ENCODE measurements at regions not wholly inside any gene's neighbourhood (a gene's known extent, or its start where the extent isn't known, plus 50 kb on each side); places are given as distances from the start of the nearest gene placed in this dataset.
"Not testable (repeated sequence)": the region's sequence is repeated elsewhere in the genome, so short reads cannot be mapped to it uniquely, and the experiment has no call there.

DNA sequence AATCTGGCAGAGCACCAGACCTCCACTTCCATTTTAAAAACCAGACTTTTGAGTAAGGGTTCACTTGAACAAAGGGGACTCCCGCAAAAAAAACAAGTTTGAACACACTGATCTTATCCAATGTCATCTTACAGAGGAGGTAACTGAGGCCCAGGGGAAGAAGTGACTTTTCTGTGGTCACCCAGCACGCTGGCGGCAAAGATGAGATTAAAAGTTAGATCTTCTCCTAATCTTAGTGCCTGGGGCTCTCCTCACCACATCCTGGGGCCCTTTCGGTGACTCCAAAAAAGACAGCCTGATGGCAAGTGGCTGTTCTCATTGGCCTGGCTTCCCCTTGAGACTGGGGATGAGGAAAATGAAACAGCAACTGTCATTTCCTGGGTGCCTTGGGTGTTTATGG is 101.8 kb upstream of the ZNF98 start:
- no peaks in the 10 kb centered on the region for H4K20me1 ChIP-seq (ENCODE audit: insufficient read depth, low read length)
- WGBS (ENCODE audit: low lambda C conversion rate): 30% methylated on average over 4 of the region's 4 CpGs
- FAIRE-seq (no peak), ATAC-seq (no peak), DNase-seq (ENCODE audit: low spot score) (no peak)
- POLR2A ChIA-PET: no interaction called here
- no peaks in the 10 kb centered on the region for H3K79me2 ChIP-seq (ENCODE audit: insufficient read depth, low read length)
- no peak overlapping the region for H3K9ac ChIP-seq (ENCODE audit: insufficient read depth, low read depth, low read length)
- no peak overlapping the region for H3K27ac ChIP-seq (ENCODE audit: extremely low read length, insufficient read depth, low read length)
- H3K4me3 ChIP-seq (replicated peaks in 1 of 3; ENCODE audit: insufficient read depth in 1 of 3, low read depth in 2 of 3, low read length in 3 of 3): no peak overlapping the region
- H3K4me2 ChIP-seq (ENCODE audit: low read depth, low read length): no peak overlapping the region
- no TSS peak for BruUV-seq (replicated peaks)
- peaks cover 89% of the 10 kb centered on the region for H3K9me3 ChIP-seq (ENCODE audit: low read length)
- no peaks in the 10 kb centered on the region for H3K27me3 ChIP-seq (ENCODE audit: control insufficient read depth in 1 of 2, insufficient read depth in 2 of 2, low read length in 2 of 2)
- H2AFZ ChIP-seq (ENCODE audit: low read length): no peak overlapping the region
- CTCF ChIA-PET (ENCODE audit: low intra/inter-chr PET ratio, low total read pairs): no interaction called here
- no peaks in the 10 kb centered on the region for H3K4me1 ChIP-seq (ENCODE audit: insufficient read depth, low read length)
- TF ChIP-seq, protein P1, sequence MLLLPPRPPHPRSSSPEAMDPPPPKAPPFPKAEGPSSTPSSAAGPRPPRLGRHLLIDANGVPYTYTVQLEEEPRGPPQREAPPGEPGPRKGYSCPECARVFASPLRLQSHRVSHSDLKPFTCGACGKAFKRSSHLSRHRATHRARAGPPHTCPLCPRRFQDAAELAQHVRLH (CRISPR knock-in tag; IDR thresholded peaks at IDR 0.05; ENCODE audit: borderline replicate concordance, low read depth): no peak
- TF ChIP-seq, protein P2, sequence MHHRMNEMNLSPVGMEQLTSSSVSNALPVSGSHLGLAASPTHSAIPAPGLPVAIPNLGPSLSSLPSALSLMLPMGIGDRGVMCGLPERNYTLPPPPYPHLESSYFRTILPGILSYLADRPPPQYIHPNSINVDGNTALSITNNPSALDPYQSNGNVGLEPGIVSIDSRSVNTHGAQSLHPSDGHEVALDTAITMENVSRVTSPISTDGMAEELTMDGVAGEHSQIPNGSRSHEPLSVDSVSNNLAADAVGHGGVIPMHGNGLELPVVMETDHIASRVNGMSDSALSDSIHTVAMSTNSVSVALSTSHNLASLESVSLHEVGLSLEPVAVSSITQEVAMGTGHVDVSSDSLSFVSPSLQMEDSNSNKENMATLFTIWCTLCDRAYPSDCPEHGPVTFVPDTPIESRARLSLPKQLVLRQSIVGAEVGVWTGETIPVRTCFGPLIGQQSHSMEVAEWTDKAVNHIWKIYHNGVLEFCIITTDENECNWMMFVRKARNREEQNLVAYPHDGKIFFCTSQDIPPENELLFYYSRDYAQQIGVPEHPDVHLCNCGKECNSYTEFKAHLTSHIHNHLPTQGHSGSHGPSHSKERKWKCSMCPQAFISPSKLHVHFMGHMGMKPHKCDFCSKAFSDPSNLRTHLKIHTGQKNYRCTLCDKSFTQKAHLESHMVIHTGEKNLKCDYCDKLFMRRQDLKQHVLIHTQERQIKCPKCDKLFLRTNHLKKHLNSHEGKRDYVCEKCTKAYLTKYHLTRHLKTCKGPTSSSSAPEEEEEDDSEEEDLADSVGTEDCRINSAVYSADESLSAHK (CRISPR knock-in tag; IDR thresholded peaks at IDR 0.05; ENCODE audit: borderline replicate concordance): no peak
- TF ChIP-seq TMF1 (CRISPR knock-in tag; IDR thresholded peaks at IDR 0.05; ENCODE audit: low read depth) (no peak), POGZ (CRISPR knock-in tag; IDR thresholded peaks at IDR 0.05) (no peak), NCOA5 (CRISPR knock-in tag; IDR thresholded peaks at IDR 0.05) (no peak)
- TF ChIP-seq, protein P3, sequence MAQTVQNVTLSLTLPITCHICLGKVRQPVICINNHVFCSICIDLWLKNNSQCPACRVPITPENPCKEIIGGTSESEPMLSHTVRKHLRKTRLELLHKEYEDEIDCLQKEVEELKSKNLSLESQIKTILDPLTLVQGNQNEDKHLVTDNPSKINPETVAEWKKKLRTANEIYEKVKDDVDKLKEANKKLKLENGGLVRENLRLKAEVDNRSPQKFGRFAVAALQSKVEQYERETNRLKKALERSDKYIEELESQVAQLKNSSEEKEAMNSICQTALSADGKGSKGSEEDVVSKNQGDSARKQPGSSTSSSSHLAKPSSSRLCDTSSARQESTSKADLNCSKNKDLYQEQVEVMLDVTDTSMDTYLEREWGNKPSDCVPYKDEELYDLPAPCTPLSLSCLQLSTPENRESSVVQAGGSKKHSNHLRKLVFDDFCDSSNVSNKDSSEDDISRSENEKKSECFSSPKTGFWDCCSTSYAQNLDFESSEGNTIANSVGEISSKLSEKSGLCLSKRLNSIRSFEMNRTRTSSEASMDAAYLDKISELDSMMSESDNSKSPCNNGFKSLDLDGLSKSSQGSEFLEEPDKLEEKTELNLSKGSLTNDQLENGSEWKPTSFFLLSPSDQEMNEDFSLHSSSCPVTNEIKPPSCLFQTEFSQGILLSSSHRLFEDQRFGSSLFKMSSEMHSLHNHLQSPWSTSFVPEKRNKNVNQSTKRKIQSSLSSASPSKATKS (CRISPR knock-in tag; IDR thresholded peaks at IDR 0.05): no peak
- TF ChIP-seq, protein P4, sequence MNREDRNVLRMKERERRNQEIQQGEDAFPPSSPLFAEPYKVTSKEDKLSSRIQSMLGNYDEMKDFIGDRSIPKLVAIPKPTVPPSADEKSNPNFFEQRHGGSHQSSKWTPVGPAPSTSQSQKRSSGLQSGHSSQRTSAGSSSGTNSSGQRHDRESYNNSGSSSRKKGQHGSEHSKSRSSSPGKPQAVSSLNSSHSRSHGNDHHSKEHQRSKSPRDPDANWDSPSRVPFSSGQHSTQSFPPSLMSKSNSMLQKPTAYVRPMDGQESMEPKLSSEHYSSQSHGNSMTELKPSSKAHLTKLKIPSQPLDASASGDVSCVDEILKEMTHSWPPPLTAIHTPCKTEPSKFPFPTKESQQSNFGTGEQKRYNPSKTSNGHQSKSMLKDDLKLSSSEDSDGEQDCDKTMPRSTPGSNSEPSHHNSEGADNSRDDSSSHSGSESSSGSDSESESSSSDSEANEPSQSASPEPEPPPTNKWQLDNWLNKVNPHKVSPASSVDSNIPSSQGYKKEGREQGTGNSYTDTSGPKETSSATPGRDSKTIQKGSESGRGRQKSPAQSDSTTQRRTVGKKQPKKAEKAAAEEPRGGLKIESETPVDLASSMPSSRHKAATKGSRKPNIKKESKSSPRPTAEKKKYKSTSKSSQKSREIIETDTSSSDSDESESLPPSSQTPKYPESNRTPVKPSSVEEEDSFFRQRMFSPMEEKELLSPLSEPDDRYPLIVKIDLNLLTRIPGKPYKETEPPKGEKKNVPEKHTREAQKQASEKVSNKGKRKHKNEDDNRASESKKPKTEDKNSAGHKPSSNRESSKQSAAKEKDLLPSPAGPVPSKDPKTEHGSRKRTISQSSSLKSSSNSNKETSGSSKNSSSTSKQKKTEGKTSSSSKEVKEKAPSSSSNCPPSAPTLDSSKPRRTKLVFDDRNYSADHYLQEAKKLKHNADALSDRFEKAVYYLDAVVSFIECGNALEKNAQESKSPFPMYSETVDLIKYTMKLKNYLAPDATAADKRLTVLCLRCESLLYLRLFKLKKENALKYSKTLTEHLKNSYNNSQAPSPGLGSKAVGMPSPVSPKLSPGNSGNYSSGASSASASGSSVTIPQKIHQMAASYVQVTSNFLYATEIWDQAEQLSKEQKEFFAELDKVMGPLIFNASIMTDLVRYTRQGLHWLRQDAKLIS (CRISPR knock-in tag; IDR thresholded peaks at IDR 0.05): no peak
- intact Hi-C loops (cut with micrococcal nuclease; ENCODE audit: unreplicated experiment): no loop called here
- in situ Hi-C loops (cut with HindIII; ENCODE audit: extremely low pct_ligation_motif_present, low pct_unique_long_range_greater_than_20kb): no loop called here
- no peaks in the 10 kb centered on the region for H3K36me3 ChIP-seq (replicated peaks in 1 of 2; ENCODE audit: control insufficient read depth in 1 of 2, insufficient read depth in 2 of 2, low read length in 2 of 2)

DNA sequence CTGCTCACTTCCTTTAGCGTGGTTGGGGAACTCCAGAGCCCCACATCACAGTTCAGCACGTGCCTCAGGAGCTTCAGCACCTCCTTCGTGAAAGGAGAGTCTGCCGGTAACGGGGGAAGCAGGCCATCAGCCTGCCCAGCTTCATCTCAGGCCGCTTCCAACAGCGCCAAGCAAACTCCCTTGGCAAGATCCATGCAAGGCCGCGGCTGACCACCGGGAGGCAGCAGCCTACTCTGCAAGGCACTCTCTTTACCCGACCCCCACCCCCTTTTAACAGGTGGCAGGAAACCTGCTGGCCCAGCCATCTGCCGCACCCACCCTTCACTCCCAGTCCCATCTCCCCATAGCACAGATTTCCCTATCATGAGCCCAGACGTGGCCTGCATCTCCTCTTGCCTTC is 97.4 kb upstream of the ZNF98 start:
- intact Hi-C loops (cut with micrococcal nuclease; ENCODE audit: unreplicated experiment); CTCF ChIA-PET (ENCODE audit: low intra/inter-chr PET ratio, low total read pairs): not testable (repeated sequence)

More for the DNA sequence above, 97.4 kb upstream of the ZNF98 start:
- H3K27ac ChIP-seq (ENCODE audit: extremely low read length, insufficient read depth, low read length); POLR2A ChIA-PET; H3K27me3 ChIP-seq (ENCODE audit: control insufficient read depth in 1 of 2, insufficient read depth in 2 of 2, low read length in 2 of 2); DNase-seq (ENCODE audit: low spot score); H4K20me1 ChIP-seq (ENCODE audit: insufficient read depth, low read length); H3K36me3 ChIP-seq (replicated peaks in 1 of 2; ENCODE audit: control insufficient read depth in 1 of 2, insufficient read depth in 2 of 2, low read length in 2 of 2); H3K4me3 ChIP-seq (replicated peaks in 1 of 3; ENCODE audit: insufficient read depth in 1 of 3, low read depth in 2 of 3, low read length in 3 of 3); H3K4me2 ChIP-seq (ENCODE audit: low read depth, low read length); H3K79me2 ChIP-seq (ENCODE audit: insufficient read depth, low read length); in situ Hi-C loops (cut with HindIII; ENCODE audit: extremely low pct_ligation_motif_present, low pct_unique_long_range_greater_than_20kb); H3K4me1 ChIP-seq (ENCODE audit: insufficient read depth, low read length); ATAC-seq; H2AFZ ChIP-seq (ENCODE audit: low read length); FAIRE-seq; H3K9ac ChIP-seq (ENCODE audit: insufficient read depth, low read depth, low read length); BruUV-seq (replicated peaks): not testable (repeated sequence)
- 23% methylated on average over 7 of the region's 13 CpGs for WGBS (ENCODE audit: low lambda C conversion rate)
- peaks cover 91% of the 10 kb centered on the region for H3K9me3 ChIP-seq (ENCODE audit: low read length)
